GM12891 (cell line): ENCODE measurements at regions not wholly inside any gene's neighbourhood (a gene's known extent, or its start where the extent isn't known, plus 50 kb on each side); places are given as distances from the start of the nearest gene placed in this dataset.

Source experiments
- PAX5 ChIP-seq: IDR thresholded peaks from 2 replicates; pipeline ENCODE4 v1.6.1; 2011; ENCODE audit warnings: low read length, moderate library complexity, mild to moderate bottlenecking; ENCODE audit not compliant: insufficient read depth, severe bottlenecking
- POLR2A ChIP-seq: IDR thresholded peaks from 2 replicates; pipeline ENCODE4 v1.6.1; 2011; ENCODE audit warnings: low read depth, low read length, control low read depth
- POLR2AphosphoS5 ChIP-seq: IDR thresholded peaks from 2 replicates; pipeline ENCODE4 v1.6.1; 2011; ENCODE audit warnings: low read depth, low read length, control low read depth
- POU2F2 ChIP-seq: IDR thresholded peaks from 2 replicates; pipeline ENCODE4 v1.6.1; 2011; ENCODE audit warnings: low read depth, mild to moderate bottlenecking, control low read depth, low read length, moderate library complexity
- TAF1 ChIP-seq: IDR thresholded peaks from 2 replicates; pipeline ENCODE4 v1.6.1; 2011; ENCODE audit warnings: low read depth, low read length, control low read depth

- TF ChIP-seq POLR2A (no peak), POLR2AphosphoS5 (no peak), PAX5 (no peak), POU2F2 (no peak), TAF1 (no peak)
These were observed 552.8 kb downstream of the CAAP1 start for GRCh38 chr9:26339796-26340195.
